CD4-positive, alpha-beta memory T cell (primary cell): ENCODE measurements at regions not wholly inside any gene's neighbourhood (a gene's known extent, or its start where the extent isn't known, plus 50 kb on each side); places are given as distances from the start of the nearest gene placed in this dataset.

Experiments used
- CTCF ChIA-PET: fragments of 350-600 bp; sonication (Branson Sonifier 250); formaldehyde crosslinking; loops from one replicate; lab custom pipeline; 2021; ENCODE audit warnings: inconsistent platforms; ENCODE audit not compliant: partially characterized antibody; lab: Charles Lee
- POLR2A ChIA-PET: fragments of 350-600 bp; sonication (Branson Sonifier 250); formaldehyde crosslinking; loops from one replicate; lab custom pipeline; 2021; ENCODE audit not compliant: partially characterized antibody; lab: Charles Lee
- DNase-seq, 5 donors: peaks; one replicate each; pipeline versions ENCODE4 v3.0.0 to v3.0.0-alpha.2; 2020 to 2022; ENCODE audit warnings: mixed read lengths in 1 of 5
- H3K27ac ChIP-seq: one replicate; pipeline ENCODE4 v1.7.0; 2013; ENCODE audit warnings: low read depth, low read length
- H3K27me3 ChIP-seq: 2 replicates; pipeline ENCODE4 v1.7.0; 2013; ENCODE audit warnings: mild to moderate bottlenecking, low read length, moderate library complexity; ENCODE audit not compliant: insufficient read depth
- H3K36me3 ChIP-seq: 2 replicates; pipeline ENCODE4 v1.7.0; 2013; ENCODE audit warnings: mild to moderate bottlenecking, low read length, moderate library complexity; ENCODE audit not compliant: insufficient read depth
- H3K4me1 ChIP-seq: 2 replicates; pipeline ENCODE4 v1.7.0; 2013; ENCODE audit warnings: mild to moderate bottlenecking, low read length, moderate library complexity; ENCODE audit not compliant: insufficient read depth
- H3K4me3 ChIP-seq, 2 donors: one replicate each; pipeline ENCODE4 v1.7.0; 2013; ENCODE audit warnings: low read length in 2 of 2, mild to moderate bottlenecking in 1 of 2
- H3K9me3 ChIP-seq, 2 donors: one replicate each; pipeline ENCODE4 v1.7.0; 2013; ENCODE audit warnings: low read length in 2 of 2, control low read depth in 1 of 2; ENCODE audit not compliant: control insufficient read depth in 1 of 2
- H3K27ac Mint-ChIP-seq, 7 donors: one replicate each; pipeline ENCODE4 v1.8.0; 2020 to 2021; ENCODE audit warnings: mixed read lengths in 7 of 7, mild to moderate bottlenecking in 6 of 7, inconsistent platforms in 3 of 7, moderate library complexity in 3 of 7
- H3K27me3 Mint-ChIP-seq, 2 donors: one replicate each; pipeline ENCODE4 v1.8.0; 2020 to 2021; ENCODE audit warnings: mixed read lengths in 2 of 2
- H3K36me3 Mint-ChIP-seq, 2 donors: one replicate each; pipeline ENCODE4 v1.8.0; 2020 to 2021; ENCODE audit warnings: mixed read lengths in 2 of 2, inconsistent platforms in 1 of 2, mild to moderate bottlenecking in 1 of 2
- H3K4me1 Mint-ChIP-seq, 4 donors: one replicate each; pipeline ENCODE4 v1.8.0; 2020 to 2021; ENCODE audit warnings: mixed read lengths in 4 of 4, mild to moderate bottlenecking in 1 of 4
- H3K4me3 Mint-ChIP-seq, 8 donors: one replicate each; pipeline ENCODE4 v1.8.0; 2020 to 2021; ENCODE audit warnings: mixed read lengths in 8 of 8, mild to moderate bottlenecking in 7 of 8, moderate library complexity in 6 of 8, inconsistent platforms in 3 of 8
- H3K9me3 Mint-ChIP-seq, 8 donors: one replicate each; pipeline ENCODE4 v1.8.0; 2020 to 2021; ENCODE audit warnings: mixed read lengths in 8 of 8, mild to moderate bottlenecking in 5 of 8, inconsistent platforms in 3 of 8, moderate library complexity in 1 of 8
- intact Hi-C: fragments of 100-400 bp; cut with micrococcal nuclease; formaldehyde crosslinking; loops from one replicate; pipeline ENCODE4 v1.15.1; 2023

- no peaks in the 10 kb centered on the region for H3K36me3 ChIP-seq
- no peak for DNase-seq
- H3K27ac ChIP-seq: no peak overlapping the region
- Mint-ChIP-seq H3K27me3 (no peaks in the 10 kb centered on the region), H3K36me3 (peaks cover 0 to 3% of the 10 kb centered on the region in 2 donors), H3K9me3 (peaks cover 0 to 28% (median 15%) of the 10 kb centered on the region in 8 donors), H3K4me1 (no peaks in the 10 kb centered on the region), H3K4me3 (no peak overlapping the region), H3K27ac (no peak overlapping the region)
- H3K27me3 ChIP-seq: no peaks in the 10 kb centered on the region
- no peaks in the 10 kb centered on the region for H3K9me3 ChIP-seq
- intact Hi-C loops: no loop called here
- H3K4me1 ChIP-seq: no peaks in the 10 kb centered on the region
- ChIA-PET POLR2A (no interaction called here), CTCF (no interaction called here)
- H3K4me3 ChIP-seq: no peak overlapping the region
These were observed 467.1 kb downstream of the NOVA1 start for GRCh38 chr14:26130690-26131089.

GRCh38 chr14:26128931-26129671 lies 468.7 kb downstream of the NOVA1 start:
- intact Hi-C loops: no loop called here
- Mint-ChIP-seq H3K9me3 (peaks cover 0 to 25% (median 13%) of the 10 kb centered on the region in 8 donors), H3K27ac (no peak overlapping the region), H3K27me3 (no peaks in the 10 kb centered on the region), H3K4me3 (no peak overlapping the region), H3K36me3 (no peaks in the 10 kb centered on the region), H3K4me1 (no peaks in the 10 kb centered on the region)
- Histone ChIP-seq H3K4me1 (no peaks in the 10 kb centered on the region), H3K4me3 (no peak overlapping the region), H3K9me3 (no peaks in the 10 kb centered on the region), H3K27me3 (no peaks in the 10 kb centered on the region), H3K27ac (no peak overlapping the region), H3K36me3 (no peaks in the 10 kb centered on the region)
- DNase-seq: no peak
- ChIA-PET POLR2A (no interaction called here), CTCF (no interaction called here)

- Mint-ChIP-seq H3K4me1 (no peaks in the 10 kb centered on the region), H3K27ac (no peak overlapping the region), H3K4me3 (no peak overlapping the region), H3K27me3 (no peaks in the 10 kb centered on the region), H3K9me3 (peaks cover 4 to 24% (median 11%) of the 10 kb centered on the region in 8 donors), H3K36me3 (no peaks in the 10 kb centered on the region)
- DNase-seq: no peak
- Histone ChIP-seq H3K27me3 (no peaks in the 10 kb centered on the region), H3K4me1 (no peaks in the 10 kb centered on the region), H3K27ac (no peak overlapping the region), H3K4me3 (no peak overlapping the region), H3K36me3 (no peaks in the 10 kb centered on the region), H3K9me3 (no peaks in the 10 kb centered on the region)
- intact Hi-C loops: no loop called here
- POLR2A ChIA-PET: no interaction called here
- CTCF ChIA-PET: no interaction called here
These were observed 472.9 kb downstream of the NOVA1 start for GRCh38 chr14:26124896-26125438.

- H3K27me3 Mint-ChIP-seq: no peaks in the 10 kb centered on the region
- H3K27ac ChIP-seq: no peak overlapping the region
- no peak overlapping the region for H3K4me3 Mint-ChIP-seq
- ChIA-PET CTCF (no interaction called here), POLR2A (no interaction called here)
- no peak overlapping the region for H3K27ac Mint-ChIP-seq
- no peaks in the 10 kb centered on the region for H3K36me3 ChIP-seq
- no peaks in the 10 kb centered on the region for H3K27me3 ChIP-seq
- no peaks in the 10 kb centered on the region for H3K9me3 ChIP-seq
- intact Hi-C loops: no loop called here
- peaks cover 5 to 24% (median 8%) of the 10 kb centered on the region in 8 donors for H3K9me3 Mint-ChIP-seq
- no peaks in the 10 kb centered on the region for H3K4me1 Mint-ChIP-seq
- no peaks in the 10 kb centered on the region for H3K36me3 Mint-ChIP-seq
- H3K4me1 ChIP-seq: no peaks in the 10 kb centered on the region
- no peak overlapping the region for H3K4me3 ChIP-seq
- DNase-seq: no peak
These were observed 474.4 kb downstream of the NOVA1 start for GRCh38 chr14:26123459-26123858.

- Mint-ChIP-seq H3K4me1 (no peaks in the 10 kb centered on the region), H3K27ac (no peak overlapping the region), H3K36me3 (no peaks in the 10 kb centered on the region), H3K27me3 (no peaks in the 10 kb centered on the region), H3K4me3 (no peak overlapping the region), H3K9me3 (peaks cover 5 to 19% (median 8%) of the 10 kb centered on the region in 8 donors)
- H3K27ac ChIP-seq: no peak overlapping the region
- intact Hi-C loops: no loop called here
- H3K4me1 ChIP-seq: no peaks in the 10 kb centered on the region
- no peaks in the 10 kb centered on the region for H3K27me3 ChIP-seq
- CTCF ChIA-PET: interaction anchor here (1.3 kb wide), 1 partner anchor 8 kb away, joined by 3 read pairs; no protein-coding TSS in a partner anchor
- H3K36me3 ChIP-seq: no peaks in the 10 kb centered on the region
- no peak overlapping the region for H3K4me3 ChIP-seq
- POLR2A ChIA-PET: no interaction called here
- DNase-seq: no peak
- no peaks in the 10 kb centered on the region for H3K9me3 ChIP-seq
These were observed 476.7 kb downstream of the NOVA1 start for GRCh38 chr14:26121181-26121580.

GRCh38 chr14:26113911-26114640 lies 483.8 kb downstream of the NOVA1 start:
- H3K27me3 Mint-ChIP-seq: no peaks in the 10 kb centered on the region
- no peak overlapping the region for H3K4me3 ChIP-seq
- no peak overlapping the region for H3K27ac ChIP-seq
- no peak overlapping the region for H3K4me3 Mint-ChIP-seq
- intact Hi-C loops: no loop called here
- no peaks in the 10 kb centered on the region for H3K36me3 Mint-ChIP-seq
- no peaks in the 10 kb centered on the region for H3K27me3 ChIP-seq
- peaks cover 2 to 17% (median 7%) of the 10 kb centered on the region in 8 donors for H3K9me3 Mint-ChIP-seq
- ChIA-PET POLR2A (no interaction called here), CTCF (interaction anchor here (0.9 kb wide), 1 partner anchor 8 kb away, joined by 3 read pairs; no protein-coding TSS in a partner anchor)
- H3K27ac Mint-ChIP-seq: no peak overlapping the region
- no peaks in the 10 kb centered on the region for H3K4me1 Mint-ChIP-seq
- no peaks in the 10 kb centered on the region for H3K36me3 ChIP-seq
- H3K4me1 ChIP-seq: no peaks in the 10 kb centered on the region
- DNase-seq: no peak
- H3K9me3 ChIP-seq: no peaks in the 10 kb centered on the region

- H3K4me3 Mint-ChIP-seq: no peak overlapping the region
- H3K9me3 Mint-ChIP-seq: peaks cover 0 to 28% (median 15%) of the 10 kb centered on the region in 8 donors
- peaks cover 0 to 3% of the 10 kb centered on the region in 2 donors for H3K9me3 ChIP-seq
- H3K36me3 Mint-ChIP-seq: no peaks in the 10 kb centered on the region
- ChIA-PET CTCF (no interaction called here), POLR2A (no interaction called here)
- intact Hi-C loops: no loop called here
- no peaks in the 10 kb centered on the region for H3K27me3 ChIP-seq
- no peak overlapping the region for H3K27ac Mint-ChIP-seq
- no peak for DNase-seq
- no peak overlapping the region for H3K27ac ChIP-seq
- no peaks in the 10 kb centered on the region for H3K36me3 ChIP-seq
- no peaks in the 10 kb centered on the region for H3K4me1 Mint-ChIP-seq
- no peaks in the 10 kb centered on the region for H3K27me3 Mint-ChIP-seq
- no peaks in the 10 kb centered on the region for H3K4me1 ChIP-seq
- H3K4me3 ChIP-seq: no peak overlapping the region
These were observed 493.1 kb downstream of the NOVA1 start for GRCh38 chr14:26104717-26105116.
